ENCODE measurements at regions not wholly inside any gene's neighbourhood (a gene's known extent, or its start where the extent isn't known, plus 50 kb on each side); places are given as distances from the start of the nearest gene placed in this dataset.

DNA sequence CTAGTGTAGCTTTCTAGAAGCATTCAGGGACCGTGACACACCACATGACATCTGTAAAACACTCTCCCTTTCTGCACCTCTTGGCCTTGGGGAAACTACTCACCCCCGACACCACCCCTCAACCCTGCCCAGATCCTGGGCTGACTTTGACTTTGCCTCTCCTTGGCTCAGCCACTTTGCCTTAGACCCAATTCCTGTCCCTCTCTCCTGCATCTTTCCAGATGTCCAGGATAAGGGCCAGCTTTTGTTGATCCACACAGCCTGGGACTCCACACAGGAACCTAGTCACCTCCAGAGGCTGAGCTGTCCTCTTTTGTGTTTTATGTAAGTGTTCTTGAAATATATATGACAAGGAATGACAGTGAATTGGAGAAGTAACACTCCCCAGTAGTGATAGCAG is 153.7 kb upstream of the PLXNC1 start:
- TF ChIP-seq, protein P1, sequence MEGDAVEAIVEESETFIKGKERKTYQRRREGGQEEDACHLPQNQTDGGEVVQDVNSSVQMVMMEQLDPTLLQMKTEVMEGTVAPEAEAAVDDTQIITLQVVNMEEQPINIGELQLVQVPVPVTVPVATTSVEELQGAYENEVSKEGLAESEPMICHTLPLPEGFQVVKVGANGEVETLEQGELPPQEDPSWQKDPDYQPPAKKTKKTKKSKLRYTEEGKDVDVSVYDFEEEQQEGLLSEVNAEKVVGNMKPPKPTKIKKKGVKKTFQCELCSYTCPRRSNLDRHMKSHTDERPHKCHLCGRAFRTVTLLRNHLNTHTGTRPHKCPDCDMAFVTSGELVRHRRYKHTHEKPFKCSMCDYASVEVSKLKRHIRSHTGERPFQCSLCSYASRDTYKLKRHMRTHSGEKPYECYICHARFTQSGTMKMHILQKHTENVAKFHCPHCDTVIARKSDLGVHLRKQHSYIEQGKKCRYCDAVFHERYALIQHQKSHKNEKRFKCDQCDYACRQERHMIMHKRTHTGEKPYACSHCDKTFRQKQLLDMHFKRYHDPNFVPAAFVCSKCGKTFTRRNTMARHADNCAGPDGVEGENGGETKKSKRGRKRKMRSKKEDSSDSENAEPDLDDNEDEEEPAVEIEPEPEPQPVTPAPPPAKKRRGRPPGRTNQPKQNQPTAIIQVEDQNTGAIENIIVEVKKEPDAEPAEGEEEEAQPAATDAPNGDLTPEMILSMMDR (IDR thresholded peaks at IDR 0.05; ENCODE audit: low read depth, low read length) = no peak
- TF ChIP-seq POLR2A (IDR thresholded peaks at IDR 0.05; ENCODE audit: extremely low read depth, insufficient read length) = no peak
- TF ChIP-seq, protein P2, sequence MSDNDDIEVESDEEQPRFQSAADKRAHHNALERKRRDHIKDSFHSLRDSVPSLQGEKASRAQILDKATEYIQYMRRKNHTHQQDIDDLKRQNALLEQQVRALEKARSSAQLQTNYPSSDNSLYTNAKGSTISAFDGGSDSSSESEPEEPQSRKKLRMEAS (IDR thresholded peaks at IDR 0.05; ENCODE audit: low read depth, low read length) = no peak

Measured in NB4 (cell line).